PC-3 (cell line): ENCODE measurements at regions not wholly inside any gene's neighbourhood (a gene's known extent, or its start where the extent isn't known, plus 50 kb on each side); places are given as distances from the start of the nearest gene placed in this dataset.
"Not testable (repeated sequence)": the region's sequence is repeated elsewhere in the genome, so short reads cannot be mapped to it uniquely, and the experiment has no call there.

Experiments
- ATAC-seq: fragments of 200-7000 bp; cut with Tn5 transposase; 2 replicates; pipeline ENCODE4 v1.9.1; 2020; ENCODE audit warnings: mild to moderate bottlenecking, moderate library complexity
- BruUV-seq: library from RNA; stranded (reverse); fragments of 400-500 nt; replicated peaks from 2 replicates; lab custom pipeline; 2021; lab: Mats Ljungman, UMichigan
- CTCF ChIA-PET: fragments of 300-600 bp; sonication (Branson Sonifier 250); formaldehyde crosslinking; loops from one replicate; lab custom pipeline; 2022; ENCODE audit warnings: antibody characterized with exemption; lab: Charles Lee
- POLR2A ChIA-PET: fragments of 300-600 bp; sonication (Branson Sonifier 250); formaldehyde crosslinking; loops from one replicate; lab custom pipeline; 2022; ENCODE audit warnings: antibody characterized with exemption; ENCODE audit not compliant: unreplicated experiment; lab: Charles Lee
- DNase-seq: peaks from one replicate; pipeline ENCODE4 v3.0.0-alpha.2; 2015
- H2AFZ ChIP-seq: fragments of 300-600 bp; sonication (generic); 2 replicates; pipeline ENCODE4 v1.6.0; 2016; ENCODE audit warnings: antibody characterized with exemption, low read length
- H3F3A ChIP-seq: fragments of 300-600 bp; sonication (generic); one replicate; pipeline ENCODE4 v1.6.0; 2017; ENCODE audit warnings: antibody characterized with exemption, low read length, control low read depth, mild to moderate bottlenecking; ENCODE audit not compliant: unreplicated experiment
- H3K27ac ChIP-seq: fragments of 300-600 bp; sonication (generic); 2 replicates; pipeline ENCODE4 v1.5.1; 2016; ENCODE audit warnings: mild to moderate bottlenecking, low read length
- H3K27me3 ChIP-seq: fragments of 300-600 bp; sonication (generic); 2 replicates; pipeline ENCODE4 v1.6.1; 2016; ENCODE audit warnings: low read length, mixed read lengths
- H3K36me3 ChIP-seq: fragments of 300-600 bp; sonication (generic); 2 replicates; pipeline ENCODE4 v1.6.1; 2016; ENCODE audit warnings: low read depth, mixed run types, low read length, mixed read lengths
- H3K4me1 ChIP-seq: fragments of 300-600 bp; sonication (generic); 2 replicates; pipeline ENCODE4 v1.5.1; 2016; ENCODE audit warnings: low read length; ENCODE audit not compliant: insufficient read depth
- H3K4me2 ChIP-seq: fragments of 300-600 bp; sonication (generic); 2 replicates; pipeline ENCODE4 v1.6.0; 2016; ENCODE audit warnings: low read length
- H3K4me3 ChIP-seq: fragments of 300-600 bp; sonication (generic); 2 replicates; pipeline ENCODE4 v1.5.1; 2016; ENCODE audit warnings: mild to moderate bottlenecking, low read length, mixed read lengths
- H3K79me2 ChIP-seq: fragments of 300-600 bp; sonication (generic); 2 replicates; pipeline ENCODE4 v1.6.1; 2017; ENCODE audit warnings: low read length, mixed read lengths
- H3K9ac ChIP-seq: fragments of 300-600 bp; sonication (generic); 2 replicates; pipeline ENCODE4 v1.6.0; 2016; ENCODE audit warnings: mild to moderate bottlenecking, low read length
- H3K9me2 ChIP-seq: fragments of 300-600 bp; sonication (generic); replicated peaks from 2 replicates; pipeline ENCODE4 v1.6.1; 2016; ENCODE audit warnings: mixed run types, low read length, mixed read lengths
- H3K9me3 ChIP-seq: fragments of 300-600 bp; sonication (generic); 2 replicates; pipeline ENCODE4 v1.6.1; 2016; ENCODE audit warnings: low read length, mixed read lengths
- H4K20me1 ChIP-seq: fragments of 300-600 bp; sonication (generic); 2 replicates; pipeline ENCODE4 v1.6.1; 2016; ENCODE audit warnings: low read length, mixed read lengths
- EZH2 ChIP-seq: fragments of 300-600 bp; sonication (generic); IDR thresholded peaks from one replicate; pipeline ENCODE4 v1.6.1; 2017; ENCODE audit warnings: antibody characterized with exemption, mild to moderate bottlenecking, low read length; ENCODE audit not compliant: unreplicated experiment
- EZH2phosphoT487 ChIP-seq: fragments of 300-600 bp; sonication (generic); IDR thresholded peaks from 2 replicates; pipeline ENCODE4 v1.6.1; 2018; ENCODE audit warnings: mild to moderate bottlenecking, antibody characterized with exemption, low read length, borderline replicate concordance
- intact Hi-C: fragments of 100-400 bp; cut with micrococcal nuclease; formaldehyde crosslinking; loops from 2 replicates; pipeline ENCODE4 v1.9.0; 2023
- TF ChIP-seq, protein P1 (sequence below): fragments of 300-600 bp; sonication (generic); conservative IDR thresholded peaks from 2 replicates; pipeline ENCODE4 v1.5.1; 2017; ENCODE audit warnings: antibody characterized with exemption, low read depth, mild to moderate bottlenecking, low read length

GRCh38 chr10:71015674-71016073 is 127.3 kb upstream of the PCBD1 start:
- DNase-seq (no peak), ATAC-seq (no peak)
- H3K4me1 ChIP-seq: no peaks in the 10 kb centered on the region
- POLR2A ChIA-PET: no interaction called here
- CTCF ChIA-PET: no interaction called here
- no TSS peak for BruUV-seq
- H3F3A ChIP-seq: no peaks in the 10 kb centered on the region
- no peak overlapping the region for H3K27ac ChIP-seq
- no peak overlapping the region for H2AFZ ChIP-seq
- peaks cover 40% of the 10 kb centered on the region for H3K27me3 ChIP-seq
- H3K4me3 ChIP-seq: no peak overlapping the region
- no peaks in the 10 kb centered on the region for H4K20me1 ChIP-seq
- no peak overlapping the region for H3K9ac ChIP-seq
- H3K36me3 ChIP-seq: no peaks in the 10 kb centered on the region
- no peaks in the 10 kb centered on the region for H3K9me3 ChIP-seq
- H3K4me2 ChIP-seq: no peak overlapping the region
- no peaks in the 10 kb centered on the region for H3K79me2 ChIP-seq
- intact Hi-C loops: no loop called here
- TF ChIP-seq EZH2 (no peak), EZH2phosphoT487 (no peak)
- TF ChIP-seq, protein P1, sequence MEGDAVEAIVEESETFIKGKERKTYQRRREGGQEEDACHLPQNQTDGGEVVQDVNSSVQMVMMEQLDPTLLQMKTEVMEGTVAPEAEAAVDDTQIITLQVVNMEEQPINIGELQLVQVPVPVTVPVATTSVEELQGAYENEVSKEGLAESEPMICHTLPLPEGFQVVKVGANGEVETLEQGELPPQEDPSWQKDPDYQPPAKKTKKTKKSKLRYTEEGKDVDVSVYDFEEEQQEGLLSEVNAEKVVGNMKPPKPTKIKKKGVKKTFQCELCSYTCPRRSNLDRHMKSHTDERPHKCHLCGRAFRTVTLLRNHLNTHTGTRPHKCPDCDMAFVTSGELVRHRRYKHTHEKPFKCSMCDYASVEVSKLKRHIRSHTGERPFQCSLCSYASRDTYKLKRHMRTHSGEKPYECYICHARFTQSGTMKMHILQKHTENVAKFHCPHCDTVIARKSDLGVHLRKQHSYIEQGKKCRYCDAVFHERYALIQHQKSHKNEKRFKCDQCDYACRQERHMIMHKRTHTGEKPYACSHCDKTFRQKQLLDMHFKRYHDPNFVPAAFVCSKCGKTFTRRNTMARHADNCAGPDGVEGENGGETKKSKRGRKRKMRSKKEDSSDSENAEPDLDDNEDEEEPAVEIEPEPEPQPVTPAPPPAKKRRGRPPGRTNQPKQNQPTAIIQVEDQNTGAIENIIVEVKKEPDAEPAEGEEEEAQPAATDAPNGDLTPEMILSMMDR: no peak
- no peaks in the 10 kb centered on the region for H3K9me2 ChIP-seq

DNA sequence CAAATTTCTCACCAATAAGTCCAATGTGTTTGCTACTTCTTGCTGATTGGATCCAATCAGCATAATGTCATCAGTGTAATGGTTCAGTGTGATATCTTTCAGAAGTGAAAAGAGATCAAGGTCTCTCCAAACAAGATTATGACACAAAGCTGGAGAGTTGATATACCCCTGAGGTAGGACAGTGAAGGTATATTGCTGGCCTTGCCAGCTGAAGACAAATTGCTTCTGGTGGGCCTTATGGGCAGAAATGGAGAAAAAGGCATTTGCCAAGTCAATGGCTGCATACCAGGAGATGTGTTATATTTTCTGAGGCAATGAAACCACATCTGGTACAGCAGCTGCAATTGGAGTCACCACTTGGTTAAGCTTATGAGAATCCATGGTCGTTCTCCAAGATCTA is 131.7 kb upstream of the PCBD1 start:
- ATAC-seq, intact Hi-C loops, BruUV-seq, H3K9ac ChIP-seq, H3K36me3 ChIP-seq, H3K9me2 ChIP-seq, CTCF ChIA-PET, H3K4me3 ChIP-seq, H3K4me1 ChIP-seq, H3F3A ChIP-seq, DNase-seq, H3K27ac ChIP-seq, H3K9me3 ChIP-seq, POLR2A ChIA-PET, H4K20me1 ChIP-seq, H3K79me2 ChIP-seq, H3K4me2 ChIP-seq, H2AFZ ChIP-seq: not testable (repeated sequence)
- H3K27me3 ChIP-seq: peaks cover 24% of the 10 kb centered on the region; the same call in 1 of the 2 replicates

- Histone ChIP-seq H3K27ac (no peak overlapping the region), H3K27me3 (peaks cover 13% of the 10 kb centered on the region; the same call in 1 of the 2 replicates), H3K9me3 (no peaks in the 10 kb centered on the region), H3K4me2 (no peak overlapping the region), H3K79me2 (no peaks in the 10 kb centered on the region), H3K4me3 (no peak overlapping the region), H3K4me1 (no peaks in the 10 kb centered on the region), H3F3A (no peaks in the 10 kb centered on the region), H3K9me2 (no peaks in the 10 kb centered on the region), H4K20me1 (no peaks in the 10 kb centered on the region), H3K9ac (no peak overlapping the region), H2AFZ (no peak overlapping the region), H3K36me3 (no peaks in the 10 kb centered on the region)
- CTCF ChIA-PET: no interaction called here
- no peak for DNase-seq
- ATAC-seq: no peak
- POLR2A ChIA-PET: no interaction called here
- intact Hi-C loops: no loop called here
- TF ChIP-seq EZH2 (no peak), EZH2phosphoT487 (no peak)
- TF ChIP-seq, protein P1: no peak
- BruUV-seq: no TSS peak
Measured at GRCh38 chr10:71021402-71021801, 133.0 kb upstream of the PCBD1 start.
